H1 (cell line): ENCODE measurements at regions not wholly inside any gene's neighbourhood (a gene's known extent, or its start where the extent isn't known, plus 50 kb on each side); places are given as distances from the start of the nearest gene placed in this dataset.

Source experiments
- CTCF ChIA-PET: fragments of 300-600 bp; sonication (Branson Sonifier 250); formaldehyde crosslinking; loops from one replicate; lab custom pipeline; 2021; ENCODE audit not compliant: partially characterized antibody; lab: Charles Lee
- POLR2A ChIA-PET: fragments of 300-600 bp; sonication (Branson Sonifier 250); formaldehyde crosslinking; loops from one replicate; lab custom pipeline; 2021; ENCODE audit warnings: inconsistent platforms; ENCODE audit not compliant: partially characterized antibody; lab: Charles Lee
- DNase-seq, 2 experiments: peaks; one replicate each; pipeline versions ENCODE4 v3.0.0 to v3.0.0-alpha.2; 2010 to 2022; ENCODE audit warnings: low spot score in 2 of 2, low read depth in 1 of 2, mixed read lengths in 1 of 2
- FAIRE-seq: peaks from 2 replicates; lab custom pipeline; 2011; peaks lifted over from hg19 to GRCh38; lab: Jason Lieb, UNC
- H2AFZ ChIP-seq: 2 replicates; pipeline ENCODE4 v1.8.1; 2012; ENCODE audit warnings: low read length, inconsistent platforms
- H2AK5ac ChIP-seq: 2 replicates; pipeline ENCODE4 v1.6.1; 2013; ENCODE audit warnings: low read depth, low read length
- H2BK120ac ChIP-seq: replicated peaks from 2 replicates; pipeline ENCODE3; 2013; ENCODE audit warnings: low read depth, low read length, inconsistent platforms
- H2BK12ac ChIP-seq: 2 replicates; pipeline ENCODE4 v1.6.1; 2013; ENCODE audit warnings: low read depth, low read length
- H2BK15ac ChIP-seq: 2 replicates; pipeline ENCODE4 v1.6.1; 2013; ENCODE audit warnings: low read length
- H2BK20ac ChIP-seq: 2 replicates; pipeline ENCODE4 v1.6.1; 2013; ENCODE audit warnings: low read length
- H2BK5ac ChIP-seq: 2 replicates; pipeline ENCODE4 v1.6.1; 2013; ENCODE audit warnings: low read depth, low read length
- H3K14ac ChIP-seq: 2 replicates; pipeline ENCODE4 v1.6.1; 2013; ENCODE audit warnings: inconsistent platforms; ENCODE audit not compliant: insufficient read length
- H3K18ac ChIP-seq: 2 replicates; pipeline ENCODE4 v1.6.1; 2013; ENCODE audit warnings: low read length; ENCODE audit errors: extremely low read depth
- H3K23ac ChIP-seq: 2 replicates; pipeline ENCODE4 v1.6.1; 2013; ENCODE audit warnings: inconsistent platforms; ENCODE audit not compliant: insufficient read length
- H3K23me2 ChIP-seq: 2 replicates; pipeline ENCODE4 v1.6.1; 2013; ENCODE audit warnings: low read depth, low read length
- H3K27ac ChIP-seq: 2 replicates; pipeline ENCODE4 v1.6.1; 2011; ENCODE audit warnings: low read depth, low read length, inconsistent platforms
- H3K27me3 ChIP-seq, 4 experiments: replicated peaks in 1 of 4; 1 replicate in 1 of 4; 2 replicates in 3 of 4; pipeline versions ENCODE4 v1.6.1 to v1.8.1; 2011 to 2013; ENCODE audit warnings: low read length in 3 of 4, mild to moderate bottlenecking in 3 of 4, inconsistent platforms in 2 of 4, mixed read lengths in 2 of 4, moderate library complexity in 1 of 4; ENCODE audit not compliant: control insufficient read depth in 3 of 4, insufficient read depth in 3 of 4; ENCODE audit errors: extremely low read depth in 1 of 4
- H3K36me3 ChIP-seq, 4 experiments: 2 replicates each; pipeline versions ENCODE4 v1.6.1 to v1.8.1; 2011 to 2013; ENCODE audit warnings: mild to moderate bottlenecking in 4 of 4, low read length in 3 of 4, moderate library complexity in 2 of 4, control low read depth in 1 of 4, inconsistent platforms in 1 of 4; ENCODE audit not compliant: insufficient read depth in 4 of 4, control insufficient read depth in 2 of 4
- H3K4ac ChIP-seq: replicated peaks from 2 replicates; pipeline ENCODE3; 2013; ENCODE audit warnings: low read length, low read depth, mixed read lengths, inconsistent platforms; ENCODE audit not compliant: insufficient read length
- H3K4me1 ChIP-seq, 4 experiments: replicated peaks in 1 of 4; 1 replicate in 1 of 4; 2 replicates in 3 of 4; pipeline versions ENCODE4 v1.6.1 to v1.8.1; 2011 to 2013; ENCODE audit warnings: low read length in 3 of 4, inconsistent platforms in 2 of 4, mixed read lengths in 1 of 4; ENCODE audit not compliant: insufficient read depth in 4 of 4, control insufficient read depth in 3 of 4
- H3K4me2 ChIP-seq, 2 experiments: 2 replicates each; pipeline versions ENCODE4 v1.6.1 to v1.8.1; 2011 to 2013; ENCODE audit warnings: low read depth in 2 of 2, low read length in 2 of 2, control low read depth in 1 of 2, inconsistent platforms in 1 of 2, mild to moderate bottlenecking in 1 of 2; ENCODE audit not compliant: insufficient read depth in 1 of 2
- H3K4me3 ChIP-seq, 4 experiments: fragments of 200-600, 300-600 bp in 1 of 4; sonication (generic), shearing (Covaris generic), sonication (Bioruptor Twin) in 1 of 4; 2 replicates each; pipeline versions ENCODE4 v1.5.1 to v1.8.1; 2011 to 2016; ENCODE audit warnings: low read length in 4 of 4, low read depth in 3 of 4, control low read depth in 2 of 4, inconsistent platforms in 2 of 4, mild to moderate bottlenecking in 2 of 4, mixed read lengths in 1 of 4, moderate library complexity in 1 of 4; ENCODE audit not compliant: insufficient read depth in 2 of 4; ENCODE audit errors: extremely low read depth in 1 of 4
- H3K56ac ChIP-seq: replicated peaks from 2 replicates; pipeline ENCODE3; 2013; ENCODE audit warnings: low read depth, mild to moderate bottlenecking, mixed read lengths, low read length, inconsistent platforms; ENCODE audit not compliant: insufficient read length
- H3K79me1 ChIP-seq: 2 replicates; pipeline ENCODE4 v1.6.1; 2013; ENCODE audit warnings: low read depth, low read length, control low read depth
- H3K79me2 ChIP-seq, 2 experiments: 2 replicates each; pipeline versions ENCODE4 v1.6.1 to v1.8.1; 2012 to 2013; ENCODE audit warnings: low read length in 2 of 2, mild to moderate bottlenecking in 2 of 2, inconsistent platforms in 1 of 2; ENCODE audit not compliant: insufficient read depth in 2 of 2, control insufficient read depth in 1 of 2
- H3K9ac ChIP-seq, 4 experiments: replicated peaks in 1 of 4; 1 replicate in 1 of 4; 2 replicates in 3 of 4; pipeline versions ENCODE4 v1.6.1 to v1.8.1; 2011 to 2013; ENCODE audit warnings: low read depth in 3 of 4, low read length in 3 of 4, control low read depth in 2 of 4, mild to moderate bottlenecking in 2 of 4, moderate library complexity in 2 of 4, inconsistent platforms in 1 of 4; ENCODE audit errors: extremely low read depth in 1 of 4
- H3K9me3 ChIP-seq, 2 experiments: 2 replicates each; pipeline versions ENCODE4 v1.6.1 to v1.8.1; 2012 to 2013; ENCODE audit warnings: mild to moderate bottlenecking in 2 of 2, moderate library complexity in 2 of 2, control low read depth in 1 of 2, inconsistent platforms in 1 of 2, low read depth in 1 of 2, low read length in 1 of 2, mixed read lengths in 1 of 2; ENCODE audit not compliant: insufficient read depth in 2 of 2
- H4K20me1 ChIP-seq, 2 experiments: replicated peaks in 1 of 2; 2 replicates each; pipeline versions ENCODE3 to v1.8.1; 2011 to 2013; ENCODE audit warnings: inconsistent platforms in 2 of 2, low read length in 2 of 2, mild to moderate bottlenecking in 1 of 2; ENCODE audit not compliant: insufficient read depth in 2 of 2, control insufficient read depth in 1 of 2
- H4K5ac ChIP-seq: 2 replicates; pipeline ENCODE4 v1.6.1; 2013; ENCODE audit warnings: low read length, low read depth, mixed read lengths, inconsistent platforms; ENCODE audit not compliant: insufficient read length
- H4K8ac ChIP-seq: 2 replicates; pipeline ENCODE4 v1.8.0; 2013; ENCODE audit warnings: mild to moderate bottlenecking, moderate library complexity, low read length, inconsistent platforms; ENCODE audit not compliant: insufficient read depth; ENCODE audit errors: extremely low read depth
- H4K91ac ChIP-seq: replicated peaks from 2 replicates; pipeline ENCODE3; 2013; ENCODE audit warnings: low read length, mixed read lengths, inconsistent platforms; ENCODE audit not compliant: insufficient read length
- ATF3 ChIP-seq: IDR thresholded peaks from 2 replicates; pipeline ENCODE4 v1.6.1; 2011; ENCODE audit warnings: low read depth, mild to moderate bottlenecking, low read length; ENCODE audit not compliant: insufficient read depth
- BRCA1 ChIP-seq: IDR thresholded peaks from 2 replicates; pipeline ENCODE4 v1.6.1; 2012; ENCODE audit warnings: low read depth, low read length, improper control_type of control experiment
- CBX5 ChIP-seq: fragments of 300-800, 300-1000 bp; sonication (generic); IDR thresholded peaks from 2 replicates; pipeline ENCODE4 v1.7.1; 2016; ENCODE audit warnings: antibody characterized with exemption, low read length, low read depth
- CREB1 ChIP-seq: IDR thresholded peaks from 2 replicates; pipeline ENCODE4 v1.6.1; 2012; ENCODE audit warnings: inconsistent platforms
- E2F6 ChIP-seq: IDR thresholded peaks from 2 replicates; pipeline ENCODE4 v1.6.1; 2012; ENCODE audit warnings: inconsistent platforms
- EGR1 ChIP-seq: IDR thresholded peaks from 2 replicates; pipeline ENCODE4 v1.6.1; 2011; ENCODE audit warnings: low read depth, low read length, borderline replicate concordance
- JUN ChIP-seq: IDR thresholded peaks from 2 replicates; pipeline ENCODE4 v1.6.1; 2011; ENCODE audit warnings: low read depth, mild to moderate bottlenecking, improper control_type of control experiment, low read length
- KDM5A ChIP-seq: fragments of 200-600 bp; IDR thresholded peaks from 2 replicates; pipeline ENCODE4 v1.7.1; 2012; ENCODE audit warnings: mild to moderate bottlenecking, low read length, inconsistent platforms, mixed read lengths
- POU5F1 ChIP-seq: IDR thresholded peaks from 2 replicates; pipeline ENCODE4 v1.6.1; 2011; ENCODE audit warnings: low read depth, mild to moderate bottlenecking, low read length, moderate library complexity
- RAD21 ChIP-seq, 2 experiments: IDR thresholded peaks in 1 of 2; conservative IDR thresholded peaks in 1 of 2; 2 replicates each; pipeline ENCODE4 v1.6.1; 2011; ENCODE audit warnings: low read depth in 2 of 2, low read length in 2 of 2, improper control_type of control experiment in 1 of 2, inconsistent platforms in 1 of 2, mild to moderate bottlenecking in 1 of 2, moderate library complexity in 1 of 2
- RFX5 ChIP-seq: IDR thresholded peaks from 2 replicates; pipeline ENCODE4 v1.6.1; 2011; ENCODE audit warnings: low read depth, low read length, improper control_type of control experiment, borderline replicate concordance
- SP4 ChIP-seq: IDR thresholded peaks from 2 replicates; pipeline ENCODE4 v1.6.1; 2012; ENCODE audit warnings: low read length, inconsistent platforms
- YY1 ChIP-seq: IDR thresholded peaks from 2 replicates; pipeline ENCODE4 v1.6.1; 2011; ENCODE audit warnings: low read depth, mild to moderate bottlenecking, low read length
- WGBS, 2 experiments: shearing (Covaris generic) in 1 of 2; methylation state at CpG; one replicate each; pipeline versions ENCODE4 v1.1.6 to v1.1.7; 2013 to 2015; ENCODE audit warnings: low lambda C conversion rate in 2 of 2, mixed read lengths in 2 of 2, inconsistent platforms in 1 of 2, low coverage in 1 of 2, missing lambda C conversion rate in 1 of 2; ENCODE audit not compliant: insufficient replicate concordance in 2 of 2, insufficient coverage in 1 of 2, insufficient read length in 1 of 2; ENCODE audit errors: extremely low coverage in 1 of 2, missing lambda C conversion rate in 1 of 2; 5-methylcytosine and 5-hydroxymethylcytosine counted together

- Histone ChIP-seq H2BK20ac (no peak overlapping the region), H3K79me2 (no peaks in the 10 kb centered on the region), H2AK5ac (no peak overlapping the region), H3K56ac (no peak overlapping the region), H3K4me3 (no peak overlapping the region), H3K4me1 (no peaks in the 10 kb centered on the region), H3K27me3 (no peaks in the 10 kb centered on the region), H3K4me2 (no peak overlapping the region), H3K27ac (no peak overlapping the region), H3K23ac (no peak overlapping the region), H4K20me1 (no peaks in the 10 kb centered on the region), H2BK12ac (no peak overlapping the region), H2BK5ac (no peak overlapping the region), H2BK120ac (no peak overlapping the region), H3K79me1 (no peaks in the 10 kb centered on the region), H3K4ac (no peak overlapping the region), H3K36me3 (no peaks in the 10 kb centered on the region; a peak in 1 of 8 replicates), H2AFZ (no peak overlapping the region), H3K18ac (no peak overlapping the region), H4K91ac (no peak overlapping the region), H3K9ac (no peak overlapping the region), H3K23me2 (no peaks in the 10 kb centered on the region), H4K5ac (no peak overlapping the region), H4K8ac (no peak overlapping the region), H3K14ac (no peak overlapping the region), H2BK15ac (no peak overlapping the region), H3K9me3 (no peaks in the 10 kb centered on the region)
- POLR2A ChIA-PET: no interaction called here
- WGBS, 2 experiments: 86% methylated on average over 5 of the region's 5 CpGs; no CpG with 5 or more reads in 1 of the 2 experiments
- DNase-seq (no peak), FAIRE-seq (no peak)
- CTCF ChIA-PET: interaction anchor here (1.4 kb wide), 1 partner anchor 11 kb away, joined by 3 read pairs; no protein-coding TSS in a partner anchor
- no peak for TF ChIP-seq CBX5
- TF ChIP-seq JUN: no peak
- TF ChIP-seq BRCA1: no peak
- no peak for TF ChIP-seq ATF3
- TF ChIP-seq CREB1: no peak
- no peak for TF ChIP-seq E2F6
- no peak for TF ChIP-seq EGR1
- no peak for TF ChIP-seq KDM5A
- no peak for TF ChIP-seq SP4
- TF ChIP-seq RAD21 (IDR thresholded peaks at IDR 0.05 in 1 of 2, conservative IDR thresholded peaks at IDR 0.05 in 1 of 2; ENCODE audit: low read depth in 2 of 2, low read length in 2 of 2): no peak
- no peak for TF ChIP-seq POU5F1
- TF ChIP-seq YY1: no peak
- TF ChIP-seq RFX5: no peak
Measured at GRCh38 chr3:36648241-36649034, 115.9 kb downstream of the DCLK3 start.
